Activated T-helper 17 cell treated with anti-CD3 and anti-CD28 coated beads, Interleukin-2, amount 50 U/mL, for 72 hours (primary cell): ENCODE measurements at regions not wholly inside any gene's neighbourhood (a gene's known extent, or its start where the extent isn't known, plus 50 kb on each side); places are given as distances from the start of the nearest gene placed in this dataset.
"Not testable (repeated sequence)": the region's sequence is repeated elsewhere in the genome, so short reads cannot be mapped to it uniquely, and the experiment has no call there.

Experiments used
- ATAC-seq: fragments of 150-1000 bp; cut with Tn5 transposase; replicated peaks from 2 replicates; pipeline ENCODE4 v1.10.0; 2021; ENCODE audit warnings: mild to moderate bottlenecking, moderate library complexity
- H3K27ac Mint-ChIP-seq: one replicate; pipeline ENCODE4 v1.8.0; 2022; ENCODE audit warnings: mixed read lengths
- H3K27me3 Mint-ChIP-seq: one replicate; pipeline ENCODE4 v1.8.0; 2022; ENCODE audit warnings: mixed read lengths
- H3K36me3 Mint-ChIP-seq: one replicate; pipeline ENCODE4 v1.8.0; 2022; ENCODE audit warnings: low read depth, mild to moderate bottlenecking, mixed read lengths
- H3K4me1 Mint-ChIP-seq: one replicate; pipeline ENCODE4 v1.8.0; 2022; ENCODE audit warnings: mixed read lengths
- H3K4me3 Mint-ChIP-seq: one replicate; pipeline ENCODE4 v1.8.0; 2022; ENCODE audit warnings: mild to moderate bottlenecking, mixed read lengths
- H3K9me3 Mint-ChIP-seq: one replicate; pipeline ENCODE4 v1.8.0; 2022; ENCODE audit warnings: mixed read lengths

GRCh38 chr22:44622679-44623078 is 79.3 kb upstream of the PRR5 start:
- no peak overlapping the region for H3K27ac Mint-ChIP-seq
- peaks cover 6% of the 10 kb centered on the region for H3K4me1 Mint-ChIP-seq
- H3K4me3 Mint-ChIP-seq: no peak overlapping the region
- no peak for ATAC-seq
- no peaks in the 10 kb centered on the region for H3K9me3 Mint-ChIP-seq
- H3K36me3 Mint-ChIP-seq: no peaks in the 10 kb centered on the region
- no peaks in the 10 kb centered on the region for H3K27me3 Mint-ChIP-seq

DNA sequence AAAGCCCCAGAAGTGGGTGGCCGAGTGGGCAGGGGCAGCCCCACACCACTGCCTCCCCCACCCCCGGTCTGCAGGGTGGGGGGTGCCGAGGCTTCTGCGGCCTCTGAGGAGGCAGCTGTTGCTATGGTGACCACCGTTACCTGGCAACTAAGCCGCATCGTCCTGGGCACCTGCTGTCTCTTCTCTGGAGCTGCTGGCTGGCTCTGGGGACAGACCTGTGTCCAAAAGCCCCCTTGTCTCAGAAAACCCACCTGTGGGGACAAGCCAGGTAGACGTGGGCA is 79.9 kb upstream of the PRR5 start:
- Mint-ChIP-seq H3K4me1 (peaks cover 6% of the 10 kb centered on the region), H3K36me3 (no peaks in the 10 kb centered on the region), H3K9me3 (no peaks in the 10 kb centered on the region), H3K27ac (no peak overlapping the region), H3K27me3 (no peaks in the 10 kb centered on the region), H3K4me3 (no peak overlapping the region)
- no peak for ATAC-seq

DNA sequence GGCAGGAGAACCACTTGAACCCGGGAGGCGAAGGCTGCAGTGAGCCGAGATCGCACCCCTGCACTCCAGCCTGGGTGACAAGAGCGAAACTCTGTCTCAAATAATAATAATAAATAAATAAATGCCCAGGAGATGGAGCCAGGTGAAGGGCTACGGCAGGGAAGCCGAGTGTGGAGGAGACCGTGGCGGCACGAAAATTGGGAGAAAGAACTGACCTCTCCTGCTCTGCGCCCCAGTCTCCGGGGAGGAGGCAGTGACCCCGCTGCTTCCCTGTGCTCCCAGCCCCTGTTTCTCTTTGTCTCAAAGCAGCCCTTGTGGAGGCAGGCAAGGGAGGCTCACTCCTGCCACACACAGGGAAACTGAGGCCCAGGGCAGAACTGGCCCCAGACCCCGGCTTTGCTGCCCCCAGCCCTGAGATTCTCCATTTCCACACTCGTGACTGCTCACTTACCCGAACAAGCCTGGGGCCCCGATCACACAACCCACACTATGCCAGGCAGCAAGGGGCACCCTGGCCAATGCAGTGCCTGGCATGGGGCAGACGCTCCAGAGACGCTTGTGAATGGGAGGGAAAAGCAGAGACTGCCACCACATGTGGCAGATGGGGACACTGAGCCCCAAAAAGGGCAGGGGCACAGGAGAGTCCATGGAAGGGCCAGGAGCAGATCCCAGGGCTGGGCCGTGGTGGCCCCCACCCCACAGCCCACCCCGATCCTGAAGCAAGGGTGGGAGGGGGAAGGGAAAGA is 80.4 kb upstream of the PRR5 start:
- Mint-ChIP-seq H3K36me3 (no peaks in the 10 kb centered on the region), H3K27me3 (no peaks in the 10 kb centered on the region), H3K4me1 (peaks cover 6% of the 10 kb centered on the region), H3K27ac (no peak overlapping the region), H3K4me3 (no peak overlapping the region), H3K9me3 (no peaks in the 10 kb centered on the region)
- no peak for ATAC-seq

GRCh38 chr22:44620841-44621257 is 81.2 kb upstream of the PRR5 start:
- H3K4me1 Mint-ChIP-seq: no peaks in the 10 kb centered on the region
- ATAC-seq: no peak
- no peaks in the 10 kb centered on the region for H3K9me3 Mint-ChIP-seq
- H3K27ac Mint-ChIP-seq: no peak overlapping the region
- H3K4me3 Mint-ChIP-seq: no peak overlapping the region
- H3K27me3 Mint-ChIP-seq: no peaks in the 10 kb centered on the region
- H3K36me3 Mint-ChIP-seq: no peaks in the 10 kb centered on the region

- H3K4me1 Mint-ChIP-seq: no peaks in the 10 kb centered on the region
- no peaks in the 10 kb centered on the region for H3K27me3 Mint-ChIP-seq
- peak; percentile 80 for ATAC-seq
- no peaks in the 10 kb centered on the region for H3K9me3 Mint-ChIP-seq
- no peak overlapping the region for H3K27ac Mint-ChIP-seq
- no peaks in the 10 kb centered on the region for H3K36me3 Mint-ChIP-seq
- H3K4me3 Mint-ChIP-seq: no peak overlapping the region
These were observed 81.7 kb upstream of the PRR5 start for GRCh38 chr22:44620129-44620840.

GRCh38 chr22:44619560-44620128 is 82.4 kb upstream of the PRR5 start:
- not testable (repeated sequence) for ATAC-seq, H3K36me3 Mint-ChIP-seq, H3K4me3 Mint-ChIP-seq, H3K9me3 Mint-ChIP-seq, H3K27me3 Mint-ChIP-seq, H3K27ac Mint-ChIP-seq, H3K4me1 Mint-ChIP-seq

- not testable (repeated sequence) for H3K4me1 Mint-ChIP-seq, H3K9me3 Mint-ChIP-seq, H3K27ac Mint-ChIP-seq, H3K27me3 Mint-ChIP-seq, H3K4me3 Mint-ChIP-seq, H3K36me3 Mint-ChIP-seq, ATAC-seq
These were observed 83.1 kb upstream of the PRR5 start for GRCh38 chr22:44618910-44619309.

GRCh38 chr22:44618400-44618799 is 83.6 kb upstream of the PRR5 start:
- Mint-ChIP-seq H3K4me1 (no peaks in the 10 kb centered on the region), H3K9me3 (no peaks in the 10 kb centered on the region), H3K27ac (no peak overlapping the region), H3K4me3 (no peak overlapping the region), H3K27me3 (no peaks in the 10 kb centered on the region), H3K36me3 (no peaks in the 10 kb centered on the region)
- no peak for ATAC-seq

GRCh38 chr22:44617828-44618227 is 84.2 kb upstream of the PRR5 start:
- no peak for ATAC-seq
- H3K4me1 Mint-ChIP-seq: no peaks in the 10 kb centered on the region
- H3K4me3 Mint-ChIP-seq: no peak overlapping the region
- no peaks in the 10 kb centered on the region for H3K9me3 Mint-ChIP-seq
- H3K27ac Mint-ChIP-seq: no peak overlapping the region
- no peaks in the 10 kb centered on the region for H3K36me3 Mint-ChIP-seq
- no peaks in the 10 kb centered on the region for H3K27me3 Mint-ChIP-seq

DNA sequence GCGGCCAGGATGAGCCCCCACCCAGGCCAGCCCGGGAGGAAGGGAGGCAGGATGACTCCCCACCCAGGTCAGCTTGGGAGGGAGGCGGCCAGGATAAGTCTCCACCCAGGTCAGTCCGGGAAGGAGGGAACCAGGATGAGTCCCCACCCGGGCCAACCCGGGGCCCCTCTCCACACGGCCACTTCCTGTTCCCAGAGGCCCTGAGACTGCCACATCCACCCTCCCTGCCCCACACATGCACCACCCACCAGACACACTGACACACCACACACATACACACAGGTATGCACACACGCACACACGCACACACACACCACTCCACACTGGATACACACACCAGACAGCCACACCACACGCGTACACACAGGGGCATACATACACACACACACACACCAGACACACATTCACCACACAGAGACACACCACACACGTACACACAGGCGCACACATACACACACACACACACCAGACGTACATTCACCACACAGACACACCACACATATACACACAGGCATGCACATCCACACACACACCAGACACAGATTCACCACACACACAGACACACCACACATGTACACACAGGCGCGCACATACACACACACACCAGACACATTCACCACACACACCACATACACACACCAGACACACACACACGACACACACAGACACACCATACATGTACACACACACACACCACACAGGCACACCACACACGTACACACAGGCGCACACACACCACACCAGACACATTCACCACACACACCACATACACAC is 84.9 kb upstream of the PRR5 start:
- Mint-ChIP-seq H3K36me3 (no peaks in the 10 kb centered on the region), H3K4me3 (no peak overlapping the region), H3K9me3 (no peaks in the 10 kb centered on the region), H3K4me1 (no peaks in the 10 kb centered on the region), H3K27ac (no peak overlapping the region), H3K27me3 (no peaks in the 10 kb centered on the region)
- ATAC-seq: no peak

GRCh38 chr22:44616461-44616860 is 85.5 kb upstream of the PRR5 start:
- no peak overlapping the region for H3K27ac Mint-ChIP-seq
- no peak overlapping the region for H3K4me3 Mint-ChIP-seq
- no peaks in the 10 kb centered on the region for H3K27me3 Mint-ChIP-seq
- H3K36me3 Mint-ChIP-seq: no peaks in the 10 kb centered on the region
- no peak for ATAC-seq
- peaks cover under 1% of the 10 kb centered on the region for H3K9me3 Mint-ChIP-seq
- no peaks in the 10 kb centered on the region for H3K4me1 Mint-ChIP-seq

DNA sequence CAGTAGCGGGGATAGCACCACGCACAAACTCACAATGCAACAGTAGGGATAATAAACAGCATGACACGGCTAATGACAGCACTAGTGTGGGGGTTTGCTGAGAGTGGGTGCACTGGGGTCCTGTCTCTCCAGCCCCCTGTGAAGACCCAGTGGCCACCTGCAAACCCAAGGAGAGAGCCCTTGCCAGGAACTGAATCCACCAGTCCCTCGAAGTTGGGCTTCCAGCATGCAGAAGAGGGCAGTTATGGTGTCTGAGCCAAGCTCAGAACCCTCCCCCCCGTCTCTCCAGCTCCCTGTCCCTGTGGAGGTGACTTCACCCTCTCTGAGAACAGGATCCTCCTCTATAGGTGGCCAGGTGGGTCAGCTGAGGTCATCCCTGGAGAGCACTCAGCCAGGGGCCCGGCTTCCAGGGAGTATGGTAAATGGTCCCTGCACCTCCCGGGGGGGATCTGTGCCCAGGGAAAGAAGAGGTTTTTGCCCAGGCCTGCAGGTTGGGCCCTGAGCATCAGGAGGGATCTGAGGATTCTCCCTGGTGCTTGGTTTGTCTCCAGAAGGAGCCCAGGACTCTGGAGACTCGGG is 86.3 kb upstream of the PRR5 start:
- Mint-ChIP-seq H3K36me3 (no peaks in the 10 kb centered on the region), H3K4me1 (no peaks in the 10 kb centered on the region), H3K4me3 (no peak overlapping the region), H3K9me3 (peaks cover 4% of the 10 kb centered on the region), H3K27me3 (no peaks in the 10 kb centered on the region), H3K27ac (no peak overlapping the region)
- ATAC-seq: no peak

- Mint-ChIP-seq H3K4me1 (no peaks in the 10 kb centered on the region), H3K9me3 (peaks cover 4% of the 10 kb centered on the region), H3K36me3 (no peaks in the 10 kb centered on the region), H3K27me3 (no peaks in the 10 kb centered on the region), H3K27ac (no peak overlapping the region), H3K4me3 (no peak overlapping the region)
- no peak for ATAC-seq
These were observed 86.9 kb upstream of the PRR5 start for GRCh38 chr22:44615146-44615545.

- Mint-ChIP-seq H3K27me3 (no peaks in the 10 kb centered on the region), H3K36me3 (no peaks in the 10 kb centered on the region), H3K9me3 (peaks cover 4% of the 10 kb centered on the region), H3K27ac (no peak overlapping the region), H3K4me3 (no peak overlapping the region), H3K4me1 (no peaks in the 10 kb centered on the region)
- ATAC-seq: no peak
These were observed 88.8 kb upstream of the PRR5 start for GRCh38 chr22:44613196-44613595.
